Body of pancreas (tissue), 4 donors: ENCODE measurements at regions not wholly inside any gene's neighbourhood (a gene's known extent, or its start where the extent isn't known, plus 50 kb on each side); places are given as distances from the start of the nearest gene placed in this dataset.

Experiments
- POLR2A ChIP-seq, 3 donors: fragments of 450-650 bp; IDR thresholded peaks; one replicate each; pipeline ENCODE4 v1.6.1; 2016; ENCODE audit warnings: antibody characterized with exemption in 3 of 3, mild to moderate bottlenecking in 2 of 3
- TF ChIP-seq, protein P1 (sequence below), 7 experiments: fragments of 450-650 bp in 4 of 7; fragments of 200-600 bp in 3 of 7; sonication (generic) in 3 of 7; IDR thresholded peaks; one replicate each; pipeline ENCODE4 v1.5.1; 2016 to 2019; ENCODE audit warnings: antibody characterized with exemption in 7 of 7

DNA sequence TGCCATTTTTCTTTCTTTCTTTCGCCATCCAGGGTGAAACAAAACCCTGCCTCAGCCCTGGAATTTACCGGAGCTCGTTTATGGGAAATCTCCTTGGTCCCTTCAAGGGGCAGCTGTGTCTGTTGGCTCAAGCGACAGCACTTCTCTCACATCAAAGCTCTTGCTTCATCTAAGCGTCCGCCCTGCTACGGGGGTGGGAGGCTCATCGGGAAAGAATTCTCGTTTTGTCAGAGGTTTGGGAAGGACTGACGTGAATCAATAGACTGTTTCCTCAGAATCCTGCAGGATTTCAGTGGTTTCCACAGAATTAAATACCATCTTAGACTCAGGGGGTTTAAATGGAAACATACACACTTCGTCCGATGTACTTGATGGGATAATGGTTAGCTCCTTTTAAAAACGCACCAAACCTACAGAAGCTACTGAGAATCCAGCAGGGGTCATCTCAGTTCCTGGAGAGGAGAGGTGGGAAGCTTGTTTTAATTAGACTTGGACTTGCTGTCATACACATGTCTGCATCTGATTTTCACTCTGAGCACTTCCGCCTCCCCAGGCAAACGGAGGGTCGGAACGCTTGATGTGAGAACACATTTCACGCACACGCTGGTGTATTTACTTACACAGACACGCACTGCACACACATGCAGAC is 91.6 kb downstream of the ASB1 start:
- TF ChIP-seq, protein P1, sequence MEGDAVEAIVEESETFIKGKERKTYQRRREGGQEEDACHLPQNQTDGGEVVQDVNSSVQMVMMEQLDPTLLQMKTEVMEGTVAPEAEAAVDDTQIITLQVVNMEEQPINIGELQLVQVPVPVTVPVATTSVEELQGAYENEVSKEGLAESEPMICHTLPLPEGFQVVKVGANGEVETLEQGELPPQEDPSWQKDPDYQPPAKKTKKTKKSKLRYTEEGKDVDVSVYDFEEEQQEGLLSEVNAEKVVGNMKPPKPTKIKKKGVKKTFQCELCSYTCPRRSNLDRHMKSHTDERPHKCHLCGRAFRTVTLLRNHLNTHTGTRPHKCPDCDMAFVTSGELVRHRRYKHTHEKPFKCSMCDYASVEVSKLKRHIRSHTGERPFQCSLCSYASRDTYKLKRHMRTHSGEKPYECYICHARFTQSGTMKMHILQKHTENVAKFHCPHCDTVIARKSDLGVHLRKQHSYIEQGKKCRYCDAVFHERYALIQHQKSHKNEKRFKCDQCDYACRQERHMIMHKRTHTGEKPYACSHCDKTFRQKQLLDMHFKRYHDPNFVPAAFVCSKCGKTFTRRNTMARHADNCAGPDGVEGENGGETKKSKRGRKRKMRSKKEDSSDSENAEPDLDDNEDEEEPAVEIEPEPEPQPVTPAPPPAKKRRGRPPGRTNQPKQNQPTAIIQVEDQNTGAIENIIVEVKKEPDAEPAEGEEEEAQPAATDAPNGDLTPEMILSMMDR (IDR thresholded peaks at IDR 0.05), result no peak
- TF ChIP-seq POLR2A (IDR thresholded peaks at IDR 0.05), result no peak
